ENCODE measurements at regions not wholly inside any gene's neighbourhood (a gene's known extent, or its start where the extent isn't known, plus 50 kb on each side); places are given as distances from the start of the nearest gene placed in this dataset.

- no peak overlapping the region for H3K27ac ChIP-seq
- DNase-seq: no peak
These were observed 230.5 kb downstream of the LACC1 start for GRCh38 chr13:44110091-44110621.

DNA sequence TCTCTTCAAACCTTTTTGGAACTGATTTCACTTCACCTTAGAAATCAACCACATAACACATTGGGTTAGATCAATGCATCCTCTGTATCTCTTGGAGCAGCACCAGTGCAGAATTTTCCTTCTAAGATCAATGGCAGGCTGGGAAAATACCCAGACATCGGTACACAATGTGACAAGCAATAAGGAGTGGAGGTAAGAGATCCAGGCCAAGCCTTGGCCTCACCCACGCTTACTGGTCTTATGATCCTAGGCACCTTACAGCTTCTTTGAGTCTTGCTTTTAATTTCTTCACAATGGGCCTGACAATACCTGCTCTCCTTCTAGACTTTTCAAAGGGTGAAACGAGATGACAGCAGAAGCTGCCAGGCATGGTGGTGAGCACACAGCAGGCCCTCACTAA is 232.0 kb downstream of the LACC1 start:
- DNase-seq: no peak
- intact Hi-C loops (cut with DNase I; ENCODE audit: low total_unique reads): no loop called here
- H3K27ac ChIP-seq: no peak overlapping the region
- no peaks in the 10 kb centered on the region for H3K27me3 ChIP-seq
- TF ChIP-seq, protein P1, sequence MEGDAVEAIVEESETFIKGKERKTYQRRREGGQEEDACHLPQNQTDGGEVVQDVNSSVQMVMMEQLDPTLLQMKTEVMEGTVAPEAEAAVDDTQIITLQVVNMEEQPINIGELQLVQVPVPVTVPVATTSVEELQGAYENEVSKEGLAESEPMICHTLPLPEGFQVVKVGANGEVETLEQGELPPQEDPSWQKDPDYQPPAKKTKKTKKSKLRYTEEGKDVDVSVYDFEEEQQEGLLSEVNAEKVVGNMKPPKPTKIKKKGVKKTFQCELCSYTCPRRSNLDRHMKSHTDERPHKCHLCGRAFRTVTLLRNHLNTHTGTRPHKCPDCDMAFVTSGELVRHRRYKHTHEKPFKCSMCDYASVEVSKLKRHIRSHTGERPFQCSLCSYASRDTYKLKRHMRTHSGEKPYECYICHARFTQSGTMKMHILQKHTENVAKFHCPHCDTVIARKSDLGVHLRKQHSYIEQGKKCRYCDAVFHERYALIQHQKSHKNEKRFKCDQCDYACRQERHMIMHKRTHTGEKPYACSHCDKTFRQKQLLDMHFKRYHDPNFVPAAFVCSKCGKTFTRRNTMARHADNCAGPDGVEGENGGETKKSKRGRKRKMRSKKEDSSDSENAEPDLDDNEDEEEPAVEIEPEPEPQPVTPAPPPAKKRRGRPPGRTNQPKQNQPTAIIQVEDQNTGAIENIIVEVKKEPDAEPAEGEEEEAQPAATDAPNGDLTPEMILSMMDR (IDR thresholded peaks at IDR 0.05): no peak
- no peak for TF ChIP-seq POLR2A (IDR thresholded peaks at IDR 0.05)
- no peaks in the 10 kb centered on the region for H3K36me3 ChIP-seq
- no peak overlapping the region for H3K4me3 ChIP-seq
- no peaks in the 10 kb centered on the region for H3K4me1 ChIP-seq
- H3K9me3 ChIP-seq: no peaks in the 10 kb centered on the region

More at GRCh38 chr13:44110091-44110621, 230.5 kb downstream of the LACC1 start:
- H3K4me1 ChIP-seq: peaks cover 0 to 3% of the 10 kb centered on the region in 2 donors
- H3K27me3 ChIP-seq: no peaks in the 10 kb centered on the region
- no peak for TF ChIP-seq POLR2A (IDR thresholded peaks at IDR 0.05)
- TF ChIP-seq, protein P1 (IDR thresholded peaks at IDR 0.05): no peak
- intact Hi-C loops (cut with DNase I; ENCODE audit: low total_unique reads): no loop called here
- H3K36me3 ChIP-seq: no peaks in the 10 kb centered on the region
- H3K9me3 ChIP-seq: no peaks in the 10 kb centered on the region
- no peak overlapping the region for H3K4me3 ChIP-seq

- Histone ChIP-seq H3K4me1 (no peaks in the 10 kb centered on the region), H3K9me3 (no peaks in the 10 kb centered on the region), H3K27ac (no peak overlapping the region), H3K4me3 (no peak overlapping the region), H3K27me3 (no peaks in the 10 kb centered on the region), H3K36me3 (no peaks in the 10 kb centered on the region)
- DNase-seq: no peak
- TF ChIP-seq, protein P1 (IDR thresholded peaks at IDR 0.05): no peak
- no peak for TF ChIP-seq POLR2A (IDR thresholded peaks at IDR 0.05)
- intact Hi-C loops (cut with DNase I; ENCODE audit: low total_unique reads): no loop called here
These were observed 233.1 kb downstream of the LACC1 start for GRCh38 chr13:44112700-44113329.

DNA sequence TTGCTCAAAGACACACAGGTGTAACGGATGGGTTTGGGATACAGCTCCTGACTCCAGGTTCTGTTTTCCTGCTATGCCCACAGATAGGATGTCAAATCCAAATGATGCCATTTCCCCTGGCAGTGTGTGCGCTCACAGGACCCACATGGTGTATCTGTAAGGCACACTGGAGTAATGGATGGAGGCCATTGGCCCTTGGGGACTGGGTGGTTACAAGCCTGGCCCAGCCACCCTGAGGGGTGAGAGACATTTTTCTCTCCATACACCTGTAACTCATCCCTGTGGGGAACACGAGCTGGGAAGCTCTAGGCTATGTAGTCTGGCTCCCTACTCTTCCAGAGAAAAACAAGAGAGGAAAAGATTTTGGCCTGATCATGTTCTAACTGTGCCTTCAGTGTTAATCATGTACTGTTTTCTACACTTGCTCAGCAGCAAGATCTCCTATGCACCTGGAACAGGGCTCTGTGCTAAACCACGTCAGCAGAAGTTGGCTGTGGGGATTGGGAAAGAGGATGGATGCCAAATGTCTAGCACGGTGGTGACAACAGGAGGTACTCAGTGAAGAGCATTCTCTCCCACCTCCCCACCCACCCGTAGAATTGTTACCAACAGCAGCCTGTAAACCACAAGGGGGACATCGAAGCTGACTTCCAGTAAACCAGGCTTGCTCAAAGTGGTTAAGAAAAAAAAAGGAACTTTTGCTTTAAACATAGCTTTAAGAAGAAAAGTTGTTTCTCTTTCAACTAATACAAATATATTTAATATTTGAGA is 237.0 kb downstream of the LACC1 start:
- intact Hi-C loops (cut with DNase I; ENCODE audit: low total_unique reads): no loop called here
- Histone ChIP-seq H3K4me3 (no peak overlapping the region), H3K36me3 (no peaks in the 10 kb centered on the region), H3K27ac (peak overlapping the region; percentile 8 to 15), H3K4me1 (no peaks in the 10 kb centered on the region), H3K27me3 (no peaks in the 10 kb centered on the region), H3K9me3 (no peaks in the 10 kb centered on the region)
- no peak for DNase-seq
- TF ChIP-seq POLR2A (IDR thresholded peaks at IDR 0.05): no peak
- TF ChIP-seq, protein P1 (IDR thresholded peaks at IDR 0.05): no peak

DNA sequence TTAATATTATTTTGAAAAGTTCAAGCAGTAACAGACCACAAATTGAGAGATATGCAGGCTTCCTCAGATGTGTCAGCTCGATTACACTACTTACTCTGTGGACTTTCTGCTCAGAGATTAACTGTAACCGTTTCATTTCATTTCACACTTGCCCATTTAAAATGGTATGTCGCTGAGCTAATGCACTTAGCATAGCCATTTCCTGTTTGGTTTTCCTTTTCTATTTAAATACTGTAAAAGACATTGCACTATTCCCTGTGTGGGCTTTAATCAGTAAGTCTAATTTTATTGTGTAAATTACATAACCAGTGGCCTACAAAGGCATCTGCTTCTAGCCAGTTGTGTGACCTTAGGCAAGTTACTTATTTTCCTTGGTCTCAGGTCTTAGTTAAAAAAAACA is 237.6 kb downstream of the LACC1 start:
- H3K9me3 ChIP-seq: no peaks in the 10 kb centered on the region
- H3K27me3 ChIP-seq: no peaks in the 10 kb centered on the region
- TF ChIP-seq, protein P1 (IDR thresholded peaks at IDR 0.05): no peak
- no peak for TF ChIP-seq POLR2A (IDR thresholded peaks at IDR 0.05)
- no peak for DNase-seq
- H3K27ac ChIP-seq: peak overlapping the region; percentile 8 to 15
- intact Hi-C loops (cut with DNase I; ENCODE audit: low total_unique reads): no loop called here
- no peaks in the 10 kb centered on the region for H3K36me3 ChIP-seq
- H3K4me3 ChIP-seq: no peak overlapping the region
- no peaks in the 10 kb centered on the region for H3K4me1 ChIP-seq

All from uterus (tissue), 3 donors.